Breast epithelium (tissue), 4 donors: ENCODE measurements at regions not wholly inside any gene's neighbourhood (a gene's known extent, or its start where the extent isn't known, plus 50 kb on each side); places are given as distances from the start of the nearest gene placed in this dataset.

ENCODE experiments used
- DNase-seq, 2 donors: peaks; one replicate each; pipeline ENCODE4 v3.0.0-alpha.2; 2019; ENCODE audit warnings: low spot score in 2 of 2
- H3K27ac ChIP-seq, 2 donors: fragments of 200-600 bp; sonication (generic) in 1 of 2; one replicate each; pipeline ENCODE4 v1.5.1; 2016 to 2019; ENCODE audit warnings: mild to moderate bottlenecking in 1 of 2
- H3K27me3 ChIP-seq, 2 donors: fragments of 200-600 bp; sonication (generic) in 1 of 2; one replicate each; pipeline versions ENCODE4 v1.5.1 to v1.6.0; 2017 to 2019; ENCODE audit warnings: control low read depth in 1 of 2, mild to moderate bottlenecking in 1 of 2
- H3K36me3 ChIP-seq: fragments of 200-600 bp; one replicate; pipeline ENCODE4 v1.5.1; 2019
- H3K4me1 ChIP-seq, 2 donors: fragments of 200-600 bp; sonication (generic); one replicate each; pipeline ENCODE4 v1.5.1; 2016 to 2019; ENCODE audit warnings: control low read depth in 1 of 2
- H3K4me3 ChIP-seq, 3 donors: fragments of 200-600 bp; sonication (generic); 1 replicate in 2 of 3; 2 replicates in 1 of 3; pipeline ENCODE4 v1.5.1; 2016 to 2019; ENCODE audit warnings: mild to moderate bottlenecking in 3 of 3, moderate library complexity in 2 of 3
- H3K9me3 ChIP-seq, 2 donors: fragments of 200-600 bp; sonication (generic) in 1 of 2; one replicate each; pipeline ENCODE4 v1.5.1; 2016 to 2019; ENCODE audit warnings: control low read depth in 1 of 2
- POLR2A ChIP-seq: fragments of 450-650 bp; IDR thresholded peaks from one replicate; pipeline ENCODE4 v1.6.1; 2016; ENCODE audit warnings: antibody characterized with exemption, mild to moderate bottlenecking, moderate library complexity
- POLR2AphosphoS5 ChIP-seq, 3 donors: sonication (generic); formaldehyde crosslinking; IDR thresholded peaks; one replicate each; pipeline ENCODE4 v1.6.1; 2017; ENCODE audit warnings: antibody characterized with exemption in 3 of 3
- intact Hi-C: fragments of 100-400 bp; cut with DNase I; formaldehyde crosslinking; loops from one replicate; pipeline ENCODE4 v1.15.1; 2023; ENCODE audit warnings: low total_unique reads
- TF ChIP-seq, protein P1 (sequence below), 3 donors: fragments of 450-650 bp; IDR thresholded peaks; one replicate each; pipeline ENCODE4 v1.5.1; 2016 to 2017; ENCODE audit warnings: antibody characterized with exemption in 3 of 3, mild to moderate bottlenecking in 3 of 3, moderate library complexity in 3 of 3

DNA sequence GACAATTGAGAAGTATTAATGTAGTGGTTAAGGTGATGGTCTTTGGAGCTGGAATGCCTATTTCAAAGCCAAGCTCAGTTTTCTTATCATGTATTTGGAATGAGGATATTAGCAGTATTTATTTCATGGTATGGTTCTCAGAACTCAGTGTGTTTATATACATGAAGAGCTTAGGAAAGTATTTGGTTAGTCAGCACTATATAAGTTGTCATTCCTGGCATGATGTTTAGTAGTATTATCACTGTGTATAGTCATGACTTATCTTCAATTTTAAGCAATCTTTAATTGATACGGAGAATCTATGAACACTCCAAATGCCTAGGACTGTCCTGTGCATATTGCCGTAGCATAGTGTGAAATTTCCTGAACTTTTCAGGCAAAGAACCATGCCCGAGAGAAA, 501.9 kb upstream of the USP24 start:
- H3K4me3 ChIP-seq, result no peak overlapping the region
- peaks cover 2 to 4% of the 10 kb centered on the region in 2 donors for H3K4me1 ChIP-seq
- H3K27me3 ChIP-seq, result no peaks in the 10 kb centered on the region
- no peaks in the 10 kb centered on the region for H3K9me3 ChIP-seq
- intact Hi-C loops, result loop anchor here (2.0 kb wide), 1 partner anchor 44 kb away; no protein-coding TSS in a partner anchor
- no peak for DNase-seq
- TF ChIP-seq POLR2A, result no peak
- no peak for TF ChIP-seq POLR2AphosphoS5 (IDR thresholded peaks at IDR 0.05)
- TF ChIP-seq, protein P1, sequence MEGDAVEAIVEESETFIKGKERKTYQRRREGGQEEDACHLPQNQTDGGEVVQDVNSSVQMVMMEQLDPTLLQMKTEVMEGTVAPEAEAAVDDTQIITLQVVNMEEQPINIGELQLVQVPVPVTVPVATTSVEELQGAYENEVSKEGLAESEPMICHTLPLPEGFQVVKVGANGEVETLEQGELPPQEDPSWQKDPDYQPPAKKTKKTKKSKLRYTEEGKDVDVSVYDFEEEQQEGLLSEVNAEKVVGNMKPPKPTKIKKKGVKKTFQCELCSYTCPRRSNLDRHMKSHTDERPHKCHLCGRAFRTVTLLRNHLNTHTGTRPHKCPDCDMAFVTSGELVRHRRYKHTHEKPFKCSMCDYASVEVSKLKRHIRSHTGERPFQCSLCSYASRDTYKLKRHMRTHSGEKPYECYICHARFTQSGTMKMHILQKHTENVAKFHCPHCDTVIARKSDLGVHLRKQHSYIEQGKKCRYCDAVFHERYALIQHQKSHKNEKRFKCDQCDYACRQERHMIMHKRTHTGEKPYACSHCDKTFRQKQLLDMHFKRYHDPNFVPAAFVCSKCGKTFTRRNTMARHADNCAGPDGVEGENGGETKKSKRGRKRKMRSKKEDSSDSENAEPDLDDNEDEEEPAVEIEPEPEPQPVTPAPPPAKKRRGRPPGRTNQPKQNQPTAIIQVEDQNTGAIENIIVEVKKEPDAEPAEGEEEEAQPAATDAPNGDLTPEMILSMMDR (IDR thresholded peaks at IDR 0.05), result no peak
- peak overlapping the region in 1 of 2 donors; percentile 90 for H3K27ac ChIP-seq
- H3K36me3 ChIP-seq, result no peaks in the 10 kb centered on the region

GRCh38 chr1:55716610-55717009, 501.4 kb upstream of the USP24 start:
- no peaks in the 10 kb centered on the region for H3K36me3 ChIP-seq
- peaks cover 2 to 4% of the 10 kb centered on the region in 2 donors for H3K4me1 ChIP-seq
- no peak for DNase-seq
- intact Hi-C loops, result loop anchor here (2.0 kb wide), 1 partner anchor 44 kb away; no protein-coding TSS in a partner anchor
- H3K4me3 ChIP-seq, result no peak overlapping the region
- H3K27ac ChIP-seq, result no peak overlapping the region
- TF ChIP-seq, protein P1 (IDR thresholded peaks at IDR 0.05), result no peak
- TF ChIP-seq POLR2A (no peak), POLR2AphosphoS5 (IDR thresholded peaks at IDR 0.05) (no peak)
- H3K27me3 ChIP-seq, result no peaks in the 10 kb centered on the region
- no peaks in the 10 kb centered on the region for H3K9me3 ChIP-seq

- Histone ChIP-seq H3K9me3 (no peaks in the 10 kb centered on the region), H3K27me3 (no peaks in the 10 kb centered on the region), H3K36me3 (no peaks in the 10 kb centered on the region), H3K27ac (no peak overlapping the region), H3K4me1 (peaks cover 2 to 4% of the 10 kb centered on the region in 2 donors), H3K4me3 (no peak overlapping the region)
- TF ChIP-seq, protein P1 (IDR thresholded peaks at IDR 0.05), result no peak
- TF ChIP-seq POLR2A (no peak), POLR2AphosphoS5 (IDR thresholded peaks at IDR 0.05) (no peak)
- no peak for DNase-seq
- intact Hi-C loops, result loop anchor here (2.0 kb wide), 1 partner anchor 43 kb away; no protein-coding TSS in a partner anchor
These were observed 501.0 kb upstream of the USP24 start for GRCh38 chr1:55716151-55716550.

DNA sequence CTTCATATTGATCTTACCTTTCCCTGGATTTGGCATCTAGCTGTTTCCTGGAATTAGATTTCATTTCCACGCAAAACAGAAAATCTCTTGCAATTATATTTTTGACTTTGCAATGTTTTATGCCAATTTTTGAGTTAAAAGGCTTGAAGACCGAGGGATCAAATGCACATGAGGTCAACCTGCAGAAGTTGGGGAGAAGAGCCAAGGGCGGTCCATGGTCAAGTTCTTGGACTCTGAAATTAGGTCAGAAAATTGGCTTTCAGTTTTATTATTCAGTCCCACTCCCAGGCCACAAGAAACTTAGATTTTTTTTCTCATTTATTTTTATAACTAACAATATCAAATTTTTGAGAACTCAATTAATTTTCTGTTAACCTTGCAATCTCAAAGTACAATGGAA, 499.1 kb upstream of the USP24 start:
- peaks cover 0 to 4% of the 10 kb centered on the region in 2 donors for H3K4me1 ChIP-seq
- no peak for DNase-seq
- intact Hi-C loops, result no loop called here

DNA sequence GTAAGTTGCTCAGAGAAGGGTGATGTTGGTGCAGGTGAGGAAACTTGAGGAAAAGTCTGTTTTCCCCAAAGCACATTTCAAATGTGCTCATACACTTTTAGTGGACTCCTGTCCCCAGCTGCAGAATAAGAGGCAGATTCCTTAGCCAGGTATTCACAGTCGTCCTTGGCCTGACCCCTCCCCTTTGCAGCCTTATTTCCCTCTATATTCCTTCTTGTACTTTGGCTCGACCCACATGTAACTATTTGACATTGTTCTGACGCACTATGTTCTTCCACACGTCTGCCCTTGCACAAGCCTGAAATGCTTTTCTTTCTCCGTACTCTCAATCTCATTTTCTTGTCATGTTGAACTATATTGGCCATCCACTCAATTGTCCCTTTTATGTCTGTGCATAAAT, 498.4 kb upstream of the USP24 start:
- intact Hi-C loops, result no loop called here

More for the DNA sequence above, 499.1 kb upstream of the USP24 start:
- H3K9me3 ChIP-seq, result no peaks in the 10 kb centered on the region
- H3K27ac ChIP-seq, result no peak overlapping the region
- H3K36me3 ChIP-seq, result no peaks in the 10 kb centered on the region
- H3K27me3 ChIP-seq, result no peaks in the 10 kb centered on the region
- TF ChIP-seq POLR2A (no peak), POLR2AphosphoS5 (IDR thresholded peaks at IDR 0.05) (no peak)
- TF ChIP-seq, protein P1 (IDR thresholded peaks at IDR 0.05), result no peak
- no peak overlapping the region for H3K4me3 ChIP-seq

More for the DNA sequence above, 498.4 kb upstream of the USP24 start:
- Histone ChIP-seq H3K36me3 (no peaks in the 10 kb centered on the region), H3K27me3 (no peaks in the 10 kb centered on the region), H3K9me3 (no peaks in the 10 kb centered on the region), H3K4me1 (peaks cover 0 to 4% of the 10 kb centered on the region in 2 donors), H3K4me3 (no peak overlapping the region), H3K27ac (no peak overlapping the region)
- TF ChIP-seq, protein P1 (IDR thresholded peaks at IDR 0.05), result no peak
- no peak for TF ChIP-seq POLR2AphosphoS5 (IDR thresholded peaks at IDR 0.05)
- TF ChIP-seq POLR2A, result no peak
- no peak for DNase-seq
